ENCODE measurements at regions not wholly inside any gene's neighbourhood (a gene's known extent, or its start where the extent isn't known, plus 50 kb on each side); places are given as distances from the start of the nearest gene placed in this dataset.

GRCh38 chr15:30010746-30011145 lies 72.0 kb upstream of the GOLGA8J start (continued):
- TF ChIP-seq ZNF565 (CRISPR knock-in tag; conservative IDR thresholded peaks at IDR 0.05; ENCODE audit: low read depth) (no peak), BACH2 (CRISPR knock-in tag; IDR thresholded peaks at IDR 0.05; ENCODE audit: borderline replicate concordance) (no peak), ZFP3 (CRISPR knock-in tag; IDR thresholded peaks at IDR 0.05) (no peak), SNAI2 (CRISPR knock-in tag; IDR thresholded peaks at IDR 0.05) (no peak), ZFP30 (CRISPR knock-in tag; IDR thresholded peaks at IDR 0.05) (no peak), ZC3H10 (CRISPR knock-in tag; IDR thresholded peaks at IDR 0.05) (no peak), PPARA (CRISPR knock-in tag; IDR thresholded peaks at IDR 0.05; ENCODE audit: borderline replicate concordance) (no peak), CSRNP3 (CRISPR knock-in tag; IDR thresholded peaks at IDR 0.05) (no peak), TCF4 (CRISPR knock-in tag; IDR thresholded peaks at IDR 0.05; ENCODE audit: borderline replicate concordance) (no peak)

GRCh38 chr15:30008156-30008555 lies 74.6 kb upstream of the GOLGA8J start:
- TF ChIP-seq ISL1 (CRISPR knock-in tag; IDR thresholded peaks at IDR 0.05) (no peak), POU6F1 (CRISPR knock-in tag; IDR thresholded peaks at IDR 0.05; ENCODE audit: borderline replicate concordance, low read depth) (no peak)
- ATAC-seq, result no peak

- ATAC-seq, result no peak
- TF ChIP-seq PPARA (CRISPR knock-in tag; IDR thresholded peaks at IDR 0.05; ENCODE audit: borderline replicate concordance) (no peak), TCF4 (CRISPR knock-in tag; IDR thresholded peaks at IDR 0.05; ENCODE audit: borderline replicate concordance) (no peak)
Observed at GRCh38 chr15:30001602-30002001, 81.2 kb upstream of the GOLGA8J start.

GRCh38 chr15:29998033-29998432 lies 84.7 kb upstream of the GOLGA8J start:
- no peak for ATAC-seq
- TF ChIP-seq POU6F1 (CRISPR knock-in tag; IDR thresholded peaks at IDR 0.05; ENCODE audit: borderline replicate concordance, low read depth), result no peak
- no peak for TF ChIP-seq ZFP30 (CRISPR knock-in tag; IDR thresholded peaks at IDR 0.05)
- TF ChIP-seq CSRNP3 (CRISPR knock-in tag; IDR thresholded peaks at IDR 0.05), result no peak
- TF ChIP-seq ZC3H10 (CRISPR knock-in tag; IDR thresholded peaks at IDR 0.05), result no peak
- TF ChIP-seq TSHZ2 (CRISPR knock-in tag; IDR thresholded peaks at IDR 0.05), result no peak
- TF ChIP-seq OSR1 (CRISPR knock-in tag; IDR thresholded peaks at IDR 0.05), result no peak
- no peak for TF ChIP-seq ZNF8 (CRISPR knock-in tag; IDR thresholded peaks at IDR 0.05)
- no peak for TF ChIP-seq ARNTL (CRISPR knock-in tag; IDR thresholded peaks at IDR 0.05; ENCODE audit: borderline replicate concordance, low read depth)
- no peak for TF ChIP-seq TOX (CRISPR knock-in tag; IDR thresholded peaks at IDR 0.05; ENCODE audit: borderline replicate concordance)
- TF ChIP-seq ESRRG (CRISPR knock-in tag; IDR thresholded peaks at IDR 0.05), result no peak
- no peak for TF ChIP-seq ZFP3 (CRISPR knock-in tag; IDR thresholded peaks at IDR 0.05)
- TF ChIP-seq BACH2 (CRISPR knock-in tag; IDR thresholded peaks at IDR 0.05; ENCODE audit: borderline replicate concordance), result no peak
- TF ChIP-seq ISL1 (CRISPR knock-in tag; IDR thresholded peaks at IDR 0.05), result no peak
- TF ChIP-seq CSDC2 (CRISPR knock-in tag; IDR thresholded peaks at IDR 0.05), result no peak
- TF ChIP-seq PATZ1 (CRISPR knock-in tag; IDR thresholded peaks at IDR 0.05; ENCODE audit: borderline replicate concordance), result no peak
- TF ChIP-seq PPARA (CRISPR knock-in tag; IDR thresholded peaks at IDR 0.05; ENCODE audit: borderline replicate concordance), result no peak
- no peak for TF ChIP-seq ZNF70 (CRISPR knock-in tag; IDR thresholded peaks at IDR 0.05)
